KOPT-K1 (cell line): ENCODE measurements at regions not wholly inside any gene's neighbourhood (a gene's known extent, or its start where the extent isn't known, plus 50 kb on each side); places are given as distances from the start of the nearest gene placed in this dataset.

Experiments used
- H3K27ac ChIP-seq: fragments of 200-600 bp; sonication (generic); 2 replicates; pipeline ENCODE4 v1.5.1; 2016; ENCODE audit warnings: antibody characterized with exemption, mild to moderate bottlenecking, low read depth, low read length; ENCODE audit not compliant: poor library complexity, severe bottlenecking
- H3K36me3 ChIP-seq: fragments of 200-600 bp; sonication (generic); 2 replicates; pipeline ENCODE4 v1.5.1; 2017; ENCODE audit warnings: antibody characterized with exemption, mild to moderate bottlenecking, low read length, moderate library complexity; ENCODE audit not compliant: insufficient read depth
- H3K9me3 ChIP-seq: fragments of 200-600 bp; sonication (generic); 2 replicates; pipeline ENCODE4 v1.5.1; 2017; ENCODE audit warnings: antibody characterized with exemption, low read length, mild to moderate bottlenecking; ENCODE audit not compliant: insufficient read depth, poor library complexity, severe bottlenecking

DNA sequence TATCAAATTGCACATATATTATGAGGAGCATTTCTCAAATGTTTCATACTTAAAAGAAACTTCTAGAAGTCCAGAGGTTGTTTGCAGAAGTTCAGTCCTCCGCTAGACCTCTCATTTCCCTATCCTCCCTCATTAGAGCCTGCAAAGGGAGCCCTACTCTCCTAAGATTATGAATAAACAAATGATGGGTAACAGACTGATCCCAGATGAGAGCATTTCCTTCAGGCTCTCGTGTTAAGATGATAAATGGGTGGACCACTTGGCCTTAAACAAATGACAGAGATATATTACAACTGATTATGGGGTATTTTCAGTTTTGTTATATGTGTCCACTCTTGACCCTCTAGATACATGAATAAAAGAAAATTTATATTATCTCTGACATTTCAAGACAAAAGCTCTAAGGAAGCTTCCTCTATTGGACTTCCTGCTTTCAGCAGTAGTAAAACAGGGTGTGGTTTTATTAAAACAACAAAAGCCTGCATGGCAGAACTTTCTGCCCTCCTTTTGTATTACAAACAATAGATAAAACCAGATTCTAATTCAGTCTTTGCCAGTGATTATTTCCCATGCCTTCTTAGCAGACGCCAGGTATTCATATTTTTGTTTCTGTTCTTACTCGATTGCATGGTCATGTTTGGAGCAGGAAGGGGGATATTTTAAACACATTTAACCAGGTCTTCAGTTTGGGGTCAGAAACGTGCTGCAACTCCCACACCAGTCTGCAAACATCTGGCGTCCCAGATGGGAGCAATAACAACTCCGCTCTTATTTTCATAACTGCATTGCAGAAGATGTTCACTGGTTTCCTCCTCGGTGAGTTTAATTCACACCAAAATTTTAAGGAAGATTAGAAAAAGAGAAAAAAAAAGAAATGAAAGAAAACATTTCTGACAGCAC is 52.4 kb upstream of the FAM204A start:
- Histone ChIP-seq H3K9me3 (no peaks in the 10 kb centered on the region), H3K27ac (no peak overlapping the region), H3K36me3 (no peaks in the 10 kb centered on the region)

GRCh38 chr10:118392761-118393160 is 50.6 kb upstream of the FAM204A start:
- H3K27ac ChIP-seq: no peak overlapping the region
- H3K36me3 ChIP-seq: no peaks in the 10 kb centered on the region
- peaks cover 8% of the 10 kb centered on the region for H3K9me3 ChIP-seq
